ENCODE measurements at regions not wholly inside any gene's neighbourhood (a gene's known extent, or its start where the extent isn't known, plus 50 kb on each side); places are given as distances from the start of the nearest gene placed in this dataset.

DNA sequence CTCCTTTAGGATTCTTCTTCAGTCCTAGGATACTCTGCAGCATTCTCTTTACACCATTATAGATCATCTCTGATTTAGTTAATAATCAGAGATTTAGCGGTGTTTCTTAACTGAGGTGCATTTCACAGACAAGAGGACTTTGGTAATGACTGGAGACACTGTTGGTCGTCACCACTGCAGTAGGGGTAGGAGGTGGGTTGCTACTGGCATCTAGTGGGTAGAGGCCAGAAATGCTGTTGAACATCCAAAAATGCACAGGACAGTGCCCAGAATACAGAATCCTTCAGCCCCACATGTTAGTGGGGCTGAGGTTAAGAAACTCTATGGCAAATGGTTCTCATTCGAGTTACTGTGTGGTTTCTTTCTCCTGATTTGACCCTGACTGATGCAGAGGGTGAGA, 80.4 kb upstream of the LMCD1 start:
- no peaks in the 10 kb centered on the region for H4K20me1 ChIP-seq (ENCODE audit: control insufficient read depth, insufficient read depth, low read depth, low read length)
- H3K9me3 ChIP-seq (ENCODE audit: control insufficient read depth, insufficient read depth, low read length): no peaks in the 10 kb centered on the region
- H3K79me2 ChIP-seq (ENCODE audit: control insufficient read depth, low read length): no peaks in the 10 kb centered on the region
- no peak overlapping the region for H3K4me2 ChIP-seq (ENCODE audit: low read length)
- H3K27me3 ChIP-seq (ENCODE audit: control insufficient read depth, low read length): no peaks in the 10 kb centered on the region
- no peaks in the 10 kb centered on the region for H3K36me3 ChIP-seq (ENCODE audit: control insufficient read depth, low read length)
- H3F3A ChIP-seq (ENCODE audit: control insufficient read depth, insufficient read depth): no peaks in the 10 kb centered on the region
- H3K27ac ChIP-seq (ENCODE audit: low read depth, low read length): no peak overlapping the region
- TF ChIP-seq, protein P1, sequence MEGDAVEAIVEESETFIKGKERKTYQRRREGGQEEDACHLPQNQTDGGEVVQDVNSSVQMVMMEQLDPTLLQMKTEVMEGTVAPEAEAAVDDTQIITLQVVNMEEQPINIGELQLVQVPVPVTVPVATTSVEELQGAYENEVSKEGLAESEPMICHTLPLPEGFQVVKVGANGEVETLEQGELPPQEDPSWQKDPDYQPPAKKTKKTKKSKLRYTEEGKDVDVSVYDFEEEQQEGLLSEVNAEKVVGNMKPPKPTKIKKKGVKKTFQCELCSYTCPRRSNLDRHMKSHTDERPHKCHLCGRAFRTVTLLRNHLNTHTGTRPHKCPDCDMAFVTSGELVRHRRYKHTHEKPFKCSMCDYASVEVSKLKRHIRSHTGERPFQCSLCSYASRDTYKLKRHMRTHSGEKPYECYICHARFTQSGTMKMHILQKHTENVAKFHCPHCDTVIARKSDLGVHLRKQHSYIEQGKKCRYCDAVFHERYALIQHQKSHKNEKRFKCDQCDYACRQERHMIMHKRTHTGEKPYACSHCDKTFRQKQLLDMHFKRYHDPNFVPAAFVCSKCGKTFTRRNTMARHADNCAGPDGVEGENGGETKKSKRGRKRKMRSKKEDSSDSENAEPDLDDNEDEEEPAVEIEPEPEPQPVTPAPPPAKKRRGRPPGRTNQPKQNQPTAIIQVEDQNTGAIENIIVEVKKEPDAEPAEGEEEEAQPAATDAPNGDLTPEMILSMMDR (IDR thresholded peaks at IDR 0.05; ENCODE audit: low read depth, low read length, poor library complexity, severe bottlenecking): no peak
- no peak for TF ChIP-seq EZH2phosphoT487 (IDR thresholded peaks at IDR 0.05; ENCODE audit: borderline replicate concordance, low read length)
- no peak overlapping the region for H3K4me3 ChIP-seq (ENCODE audit: low read length)
- no peaks in the 10 kb centered on the region for H3K9me2 ChIP-seq (replicated peaks; ENCODE audit: control insufficient read depth, low read length)
- peaks cover 3% of the 10 kb centered on the region for H3K4me1 ChIP-seq (ENCODE audit: control insufficient read depth, low read length)

DNA sequence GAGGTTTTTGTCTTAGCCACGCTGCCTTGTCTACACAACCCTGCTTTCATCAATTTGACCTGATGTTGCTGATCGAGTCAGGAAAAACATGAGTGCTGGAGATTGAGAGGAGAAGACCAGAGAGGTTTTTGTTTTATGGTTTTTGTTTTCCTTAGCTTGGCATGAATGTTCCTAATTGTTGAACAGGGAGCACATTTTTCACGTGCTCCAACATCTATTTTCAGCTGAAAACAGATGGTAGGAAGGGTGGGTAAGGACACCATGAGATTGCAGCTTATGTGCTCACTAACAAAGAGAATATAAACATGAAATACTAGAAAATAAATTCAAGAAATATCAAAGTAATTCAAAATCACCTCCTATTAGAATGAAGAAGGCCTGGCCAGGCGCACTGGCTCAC, 79.9 kb upstream of the LMCD1 start:
- Histone ChIP-seq H3K4me1 (ENCODE audit: control insufficient read depth, low read length) (peaks cover 3% of the 10 kb centered on the region), H3K79me2 (ENCODE audit: control insufficient read depth, low read length) (no peaks in the 10 kb centered on the region), H4K20me1 (ENCODE audit: control insufficient read depth, insufficient read depth, low read depth, low read length) (no peaks in the 10 kb centered on the region), H3F3A (ENCODE audit: control insufficient read depth, insufficient read depth) (no peaks in the 10 kb centered on the region), H3K4me2 (ENCODE audit: low read length) (no peak overlapping the region), H3K9me3 (ENCODE audit: control insufficient read depth, insufficient read depth, low read length) (no peaks in the 10 kb centered on the region), H3K4me3 (ENCODE audit: low read length) (no peak overlapping the region), H3K36me3 (ENCODE audit: control insufficient read depth, low read length) (no peaks in the 10 kb centered on the region), H3K9me2 (replicated peaks; ENCODE audit: control insufficient read depth, low read length) (no peaks in the 10 kb centered on the region), H3K27me3 (ENCODE audit: control insufficient read depth, low read length) (no peaks in the 10 kb centered on the region), H3K27ac (ENCODE audit: low read depth, low read length) (no peak overlapping the region)
- no peak for TF ChIP-seq EZH2phosphoT487 (IDR thresholded peaks at IDR 0.05; ENCODE audit: borderline replicate concordance, low read length)
- TF ChIP-seq, protein P1 (IDR thresholded peaks at IDR 0.05; ENCODE audit: low read depth, low read length, poor library complexity, severe bottlenecking): no peak

DNA sequence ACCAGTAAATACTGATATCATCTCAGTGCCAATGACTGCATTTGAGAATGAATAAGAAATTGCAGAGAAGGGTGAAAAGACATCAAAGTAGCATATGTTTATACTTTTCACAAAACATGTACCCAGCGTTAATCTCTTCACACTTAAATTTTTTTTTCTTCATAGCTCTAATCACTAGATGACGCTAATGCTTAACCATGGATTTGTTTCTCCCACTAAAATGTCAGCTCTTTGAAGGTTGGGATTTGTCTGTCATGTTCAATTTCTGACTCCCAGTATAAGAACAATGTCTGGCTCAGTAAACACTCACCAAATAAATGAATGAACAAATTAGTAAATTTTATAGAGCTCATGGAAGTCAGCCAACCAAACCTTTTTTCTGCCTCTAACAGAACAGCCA, 78.3 kb upstream of the LMCD1 start:
- no peaks in the 10 kb centered on the region for H3K36me3 ChIP-seq (ENCODE audit: control insufficient read depth, low read length)
- no peak overlapping the region for H3K4me3 ChIP-seq (ENCODE audit: low read length)
- H3K4me1 ChIP-seq (ENCODE audit: control insufficient read depth, low read length): no peaks in the 10 kb centered on the region
- no peaks in the 10 kb centered on the region for H3K27me3 ChIP-seq (ENCODE audit: control insufficient read depth, low read length)
- no peak overlapping the region for H3K4me2 ChIP-seq (ENCODE audit: low read length)
- no peaks in the 10 kb centered on the region for H3K79me2 ChIP-seq (ENCODE audit: control insufficient read depth, low read length)
- H4K20me1 ChIP-seq (ENCODE audit: control insufficient read depth, insufficient read depth, low read depth, low read length): no peaks in the 10 kb centered on the region
- H3K9me2 ChIP-seq (replicated peaks; ENCODE audit: control insufficient read depth, low read length): no peaks in the 10 kb centered on the region
- no peak overlapping the region for H3K27ac ChIP-seq (ENCODE audit: low read depth, low read length)
- TF ChIP-seq, protein P1 (IDR thresholded peaks at IDR 0.05; ENCODE audit: low read depth, low read length, poor library complexity, severe bottlenecking): no peak
- no peak for TF ChIP-seq EZH2phosphoT487 (IDR thresholded peaks at IDR 0.05; ENCODE audit: borderline replicate concordance, low read length)
- no peaks in the 10 kb centered on the region for H3F3A ChIP-seq (ENCODE audit: control insufficient read depth, insufficient read depth)
- no peaks in the 10 kb centered on the region for H3K9me3 ChIP-seq (ENCODE audit: control insufficient read depth, insufficient read depth, low read length)

DNA sequence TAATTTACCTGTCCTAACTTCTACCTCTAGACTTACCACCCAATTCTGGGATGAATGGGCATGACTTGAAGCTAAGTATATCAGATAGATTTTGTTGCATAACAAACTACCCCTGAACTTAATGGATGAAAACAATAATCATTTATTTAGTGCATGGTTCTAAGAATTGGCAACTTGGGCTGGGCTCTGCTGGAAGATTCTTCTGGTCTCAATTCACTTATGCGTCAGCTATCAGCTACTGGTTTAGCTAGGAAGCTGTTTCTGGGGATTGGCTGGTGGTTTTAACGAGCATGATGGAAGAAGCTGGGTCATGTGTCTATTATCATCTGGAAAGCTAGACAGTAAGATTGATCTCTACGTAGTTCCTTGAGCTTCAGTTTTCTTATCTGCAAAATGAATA, 77.3 kb upstream of the LMCD1 start:
- Histone ChIP-seq H4K20me1 (ENCODE audit: control insufficient read depth, insufficient read depth, low read depth, low read length) (no peaks in the 10 kb centered on the region), H3F3A (ENCODE audit: control insufficient read depth, insufficient read depth) (no peaks in the 10 kb centered on the region), H3K4me1 (ENCODE audit: control insufficient read depth, low read length) (no peaks in the 10 kb centered on the region), H3K9me3 (ENCODE audit: control insufficient read depth, insufficient read depth, low read length) (no peaks in the 10 kb centered on the region), H3K36me3 (ENCODE audit: control insufficient read depth, low read length) (no peaks in the 10 kb centered on the region), H3K79me2 (ENCODE audit: control insufficient read depth, low read length) (no peaks in the 10 kb centered on the region), H3K27ac (ENCODE audit: low read depth, low read length) (no peak overlapping the region), H3K4me2 (ENCODE audit: low read length) (no peak overlapping the region), H3K9me2 (replicated peaks; ENCODE audit: control insufficient read depth, low read length) (no peaks in the 10 kb centered on the region), H3K4me3 (ENCODE audit: low read length) (no peak overlapping the region), H3K27me3 (ENCODE audit: control insufficient read depth, low read length) (no peaks in the 10 kb centered on the region)
- TF ChIP-seq EZH2phosphoT487 (IDR thresholded peaks at IDR 0.05; ENCODE audit: borderline replicate concordance, low read length): no peak
- TF ChIP-seq, protein P1 (IDR thresholded peaks at IDR 0.05; ENCODE audit: low read depth, low read length, poor library complexity, severe bottlenecking): no peak

Measured in DOHH2 (cell line).